ENCODE measurements at regions not wholly inside any gene's neighbourhood (a gene's known extent, or its start where the extent isn't known, plus 50 kb on each side); places are given as distances from the start of the nearest gene placed in this dataset.

- TF ChIP-seq ZNF462 (CRISPR knock-in tag; IDR thresholded peaks at IDR 0.05) (no peak), STAT1 (IDR thresholded peaks at IDR 0.05; ENCODE audit: unreplicated experiment) (no peak), ZNF331 (CRISPR knock-in tag; IDR thresholded peaks at IDR 0.05; ENCODE audit: low read depth) (no peak), EZH2 (IDR thresholded peaks at IDR 0.05; ENCODE audit: low read depth, unreplicated experiment) (no peak), CTCF (conservative IDR thresholded peaks at IDR 0.05; ENCODE audit: low read depth in 2 of 2) (no peak), CREB1 (CRISPR knock-in tag; IDR thresholded peaks at IDR 0.05; ENCODE audit: low read depth) (no peak), POLR2AphosphoS5 (IDR thresholded peaks at IDR 0.05; ENCODE audit: low read depth) (no peak)
Measured at GRCh38 chr9:117494401-117495090, 79.7 kb upstream of the ASTN2 start (continued).

GRCh38 chr9:117492476-117492875 lies 77.6 kb upstream of the ASTN2 start:
- peaks cover 4% of the 10 kb centered on the region for H3K27me3 Mint-ChIP-seq (ENCODE audit: insufficient read depth, low read depth, poor library complexity)

More at GRCh38 chr9:117492476-117492875, 77.6 kb upstream of the ASTN2 start:
- TF ChIP-seq NANOG (IDR thresholded peaks at IDR 0.05; ENCODE audit: borderline replicate concordance) = no peak
- no peak for TF ChIP-seq REST (IDR thresholded peaks at IDR 0.05; ENCODE audit: unreplicated experiment)
- no peak for TF ChIP-seq JUNB (IDR thresholded peaks at IDR 0.05; ENCODE audit: unreplicated experiment)
- TF ChIP-seq STAT1 (IDR thresholded peaks at IDR 0.05; ENCODE audit: unreplicated experiment) = no peak
- TF ChIP-seq ZNF114 (CRISPR knock-in tag; IDR thresholded peaks at IDR 0.05) = no peak
- no peak for TF ChIP-seq EZH2phosphoT487 (IDR thresholded peaks at IDR 0.05; ENCODE audit: unreplicated experiment)
- TF ChIP-seq ETS1 (IDR thresholded peaks at IDR 0.05) = no peak
- TF ChIP-seq ZNF331 (CRISPR knock-in tag; IDR thresholded peaks at IDR 0.05; ENCODE audit: low read depth) = no peak
- Histone ChIP-seq H3K4me3 (no peak overlapping the region), H3F3A (replicated peaks; ENCODE audit: low read depth) (no peaks in the 10 kb centered on the region), H3K4me1 (ENCODE audit: insufficient read depth) (peaks cover 4% of the 10 kb centered on the region; the same call in 1 of the 2 replicates), H3K9me2 (ENCODE audit: insufficient read depth) (no peaks in the 10 kb centered on the region), H3K4me2 (no peak overlapping the region), H3K79me2 (replicated peaks; ENCODE audit: insufficient read depth) (no peaks in the 10 kb centered on the region), H2AFZ (no peak overlapping the region), H3K27ac (ENCODE audit: low read depth) (no peak overlapping the region), H4K20me1 (replicated peaks; ENCODE audit: insufficient read depth) (no peaks in the 10 kb centered on the region), H3K36me3 (ENCODE audit: insufficient read depth) (no peaks in the 10 kb centered on the region), H3K27me3 (ENCODE audit: insufficient read depth) (no peaks in the 10 kb centered on the region)
- peaks cover 7% of the 10 kb centered on the region; the same call in 2 of the 3 replicates for H3K4me1 Mint-ChIP-seq
- H3K27ac Mint-ChIP-seq = no peak overlapping the region
- H3K36me3 Mint-ChIP-seq (ENCODE audit: low read depth) = no peaks in the 10 kb centered on the region
- no peak for DNase-seq (ENCODE audit: low spot score)
- no peak overlapping the region for H3K4me3 Mint-ChIP-seq
- no peak for ATAC-seq
- no peaks in the 10 kb centered on the region; the same call in 2 of the 3 replicates for H3K9me3 Mint-ChIP-seq
